ENCODE measurements at regions not wholly inside any gene's neighbourhood (a gene's known extent, or its start where the extent isn't known, plus 50 kb on each side); places are given as distances from the start of the nearest gene placed in this dataset.

GRCh38 chrX:13208281-13208935 is 111.4 kb downstream of the ATXN3L start:
- Histone ChIP-seq H3K4me2 (ENCODE audit: low read depth, low read length, poor library complexity, severe bottlenecking) (no peak overlapping the region), H3K4me3 (ENCODE audit: low read length, poor library complexity, severe bottlenecking) (no peak overlapping the region), H3K9me3 (ENCODE audit: insufficient read depth, low read depth, low read length) (no peaks in the 10 kb centered on the region), H3K9me2 (replicated peaks; ENCODE audit: low read depth, low read length) (no peaks in the 10 kb centered on the region), H3K79me2 (ENCODE audit: insufficient read depth, low read length) (no peaks in the 10 kb centered on the region), H4K20me1 (ENCODE audit: insufficient read depth, low read length, poor library complexity, severe bottlenecking) (no peaks in the 10 kb centered on the region), H3K36me3 (ENCODE audit: insufficient read depth, low read length) (no peaks in the 10 kb centered on the region), H3K27me3 (ENCODE audit: insufficient read depth, low read length, poor library complexity, severe bottlenecking) (no peaks in the 10 kb centered on the region), H3F3A (ENCODE audit: low read depth) (no peaks in the 10 kb centered on the region), H3K4me1 (ENCODE audit: insufficient read depth, low read length, poor library complexity, severe bottlenecking) (peaks cover 3% of the 10 kb centered on the region), H2AFZ (ENCODE audit: low read length) (no peak overlapping the region), H3K9ac (ENCODE audit: low read depth, low read length, poor library complexity, severe bottlenecking) (no peak overlapping the region)
- TF ChIP-seq EZH2phosphoT487 (IDR thresholded peaks at IDR 0.05; ENCODE audit: borderline replicate concordance) = no peak
- no peak for TF ChIP-seq CTCF (conservative IDR thresholded peaks at IDR 0.05; ENCODE audit: low read length)

GRCh38 chrX:13203271-13203670 is 116.6 kb downstream of the ATXN3L start:
- H2AFZ ChIP-seq (ENCODE audit: low read length) = no peak overlapping the region
- peaks cover 1% of the 10 kb centered on the region for H3K4me1 ChIP-seq (ENCODE audit: insufficient read depth, low read length, poor library complexity, severe bottlenecking)
- TF ChIP-seq CTCF (conservative IDR thresholded peaks at IDR 0.05; ENCODE audit: low read length) (no peak), EZH2phosphoT487 (IDR thresholded peaks at IDR 0.05; ENCODE audit: borderline replicate concordance) (no peak)
- no peaks in the 10 kb centered on the region for H3K36me3 ChIP-seq (ENCODE audit: insufficient read depth, low read length)
- no peak overlapping the region for H3K4me3 ChIP-seq (ENCODE audit: low read length, poor library complexity, severe bottlenecking)
- H3K27me3 ChIP-seq (ENCODE audit: insufficient read depth, low read length, poor library complexity, severe bottlenecking) = no peaks in the 10 kb centered on the region
- no peaks in the 10 kb centered on the region for H3K9me2 ChIP-seq (replicated peaks; ENCODE audit: low read depth, low read length)
- H3K79me2 ChIP-seq (ENCODE audit: insufficient read depth, low read length) = no peaks in the 10 kb centered on the region
- H3K9ac ChIP-seq (ENCODE audit: low read depth, low read length, poor library complexity, severe bottlenecking) = no peak overlapping the region
- H4K20me1 ChIP-seq (ENCODE audit: insufficient read depth, low read length, poor library complexity, severe bottlenecking) = no peaks in the 10 kb centered on the region
- H3K4me2 ChIP-seq (ENCODE audit: low read depth, low read length, poor library complexity, severe bottlenecking) = no peak overlapping the region
- H3K9me3 ChIP-seq (ENCODE audit: insufficient read depth, low read depth, low read length) = no peaks in the 10 kb centered on the region
- no peaks in the 10 kb centered on the region for H3F3A ChIP-seq (ENCODE audit: low read depth)

GRCh38 chrX:13201605-13202219 is 118.1 kb downstream of the ATXN3L start:
- Histone ChIP-seq H4K20me1 (ENCODE audit: insufficient read depth, low read length, poor library complexity, severe bottlenecking) (no peaks in the 10 kb centered on the region), H3K36me3 (ENCODE audit: insufficient read depth, low read length) (no peaks in the 10 kb centered on the region), H3K9me3 (ENCODE audit: insufficient read depth, low read depth, low read length) (no peaks in the 10 kb centered on the region), H3K9ac (ENCODE audit: low read depth, low read length, poor library complexity, severe bottlenecking) (no peak overlapping the region), H3F3A (ENCODE audit: low read depth) (no peaks in the 10 kb centered on the region), H3K4me2 (ENCODE audit: low read depth, low read length, poor library complexity, severe bottlenecking) (no peak overlapping the region), H3K79me2 (ENCODE audit: insufficient read depth, low read length) (no peaks in the 10 kb centered on the region), H3K27me3 (ENCODE audit: insufficient read depth, low read length, poor library complexity, severe bottlenecking) (no peaks in the 10 kb centered on the region), H3K4me3 (ENCODE audit: low read length, poor library complexity, severe bottlenecking) (no peak overlapping the region), H3K9me2 (replicated peaks; ENCODE audit: low read depth, low read length) (no peaks in the 10 kb centered on the region), H2AFZ (ENCODE audit: low read length) (no peak overlapping the region), H3K4me1 (ENCODE audit: insufficient read depth, low read length, poor library complexity, severe bottlenecking) (peaks cover 13% of the 10 kb centered on the region)
- TF ChIP-seq EZH2phosphoT487 (IDR thresholded peaks at IDR 0.05; ENCODE audit: borderline replicate concordance) = no peak

Measured in Loucy (cell line).